Thyroid gland (tissue), 4 donors: ENCODE measurements at regions not wholly inside any gene's neighbourhood (a gene's known extent, or its start where the extent isn't known, plus 50 kb on each side); places are given as distances from the start of the nearest gene placed in this dataset.

ENCODE experiments used
- CTCF ChIP-seq, 6 experiments: fragments of 200-600 bp in 3 of 6; fragments of 450-650 bp in 3 of 6; sonication (generic) in 3 of 6; IDR thresholded peaks; one replicate each; pipeline ENCODE4 v1.5.1; 2016 to 2019; ENCODE audit warnings: antibody characterized with exemption in 6 of 6, mild to moderate bottlenecking in 2 of 6, inconsistent platforms in 1 of 6, moderate library complexity in 1 of 6
- POLR2A ChIP-seq, 2 donors: fragments of 450-650 bp; IDR thresholded peaks; one replicate each; pipeline ENCODE4 v1.6.1; 2017; ENCODE audit warnings: antibody characterized with exemption in 2 of 2, mild to moderate bottlenecking in 2 of 2, moderate library complexity in 1 of 2

GRCh38 chr17:74150428-74151025 lies 53.0 kb upstream of the RPL38 start:
- TF ChIP-seq CTCF (IDR thresholded peaks at IDR 0.05) (no peak), POLR2A (IDR thresholded peaks at IDR 0.05) (no peak)
